ENCODE measurements at regions not wholly inside any gene's neighbourhood (a gene's known extent, or its start where the extent isn't known, plus 50 kb on each side); places are given as distances from the start of the nearest gene placed in this dataset.

DNA sequence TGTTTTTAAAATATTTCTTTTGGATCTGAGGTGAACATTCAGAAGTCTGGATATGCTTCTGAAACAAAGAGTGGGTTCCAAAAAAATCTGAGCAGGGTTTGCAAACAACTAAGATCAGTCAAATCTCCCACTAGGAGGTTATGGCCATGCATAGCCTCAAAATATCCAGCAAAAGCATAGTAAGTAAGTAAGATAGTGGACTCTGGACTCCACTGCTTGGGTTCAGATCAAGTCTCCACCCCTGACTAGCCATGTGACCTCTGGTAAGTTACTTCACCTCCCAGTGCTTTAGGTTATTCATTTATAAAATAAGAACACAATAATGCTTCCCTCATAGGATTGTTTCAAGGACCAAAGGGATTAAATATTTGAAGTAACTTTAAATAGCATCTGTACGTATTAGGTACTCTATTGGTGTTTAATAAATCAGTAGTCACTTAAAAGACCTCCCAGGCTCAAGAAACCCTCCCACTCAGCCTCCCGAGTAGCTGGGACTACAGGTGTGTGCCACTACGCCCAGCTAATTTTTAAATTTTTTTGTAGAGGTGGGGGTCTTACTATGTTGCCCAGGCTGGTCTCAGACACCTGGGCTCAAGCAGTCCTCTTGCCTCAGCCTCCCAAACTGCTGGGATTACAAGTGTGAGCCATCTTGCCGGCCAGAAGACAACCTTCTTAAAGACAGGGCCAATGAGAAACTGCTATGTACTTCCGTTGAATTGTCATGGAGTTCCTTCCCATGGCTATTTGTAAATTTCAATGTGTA is 95.7 kb upstream of the SOX5 start:
- TF ChIP-seq, protein P1, sequence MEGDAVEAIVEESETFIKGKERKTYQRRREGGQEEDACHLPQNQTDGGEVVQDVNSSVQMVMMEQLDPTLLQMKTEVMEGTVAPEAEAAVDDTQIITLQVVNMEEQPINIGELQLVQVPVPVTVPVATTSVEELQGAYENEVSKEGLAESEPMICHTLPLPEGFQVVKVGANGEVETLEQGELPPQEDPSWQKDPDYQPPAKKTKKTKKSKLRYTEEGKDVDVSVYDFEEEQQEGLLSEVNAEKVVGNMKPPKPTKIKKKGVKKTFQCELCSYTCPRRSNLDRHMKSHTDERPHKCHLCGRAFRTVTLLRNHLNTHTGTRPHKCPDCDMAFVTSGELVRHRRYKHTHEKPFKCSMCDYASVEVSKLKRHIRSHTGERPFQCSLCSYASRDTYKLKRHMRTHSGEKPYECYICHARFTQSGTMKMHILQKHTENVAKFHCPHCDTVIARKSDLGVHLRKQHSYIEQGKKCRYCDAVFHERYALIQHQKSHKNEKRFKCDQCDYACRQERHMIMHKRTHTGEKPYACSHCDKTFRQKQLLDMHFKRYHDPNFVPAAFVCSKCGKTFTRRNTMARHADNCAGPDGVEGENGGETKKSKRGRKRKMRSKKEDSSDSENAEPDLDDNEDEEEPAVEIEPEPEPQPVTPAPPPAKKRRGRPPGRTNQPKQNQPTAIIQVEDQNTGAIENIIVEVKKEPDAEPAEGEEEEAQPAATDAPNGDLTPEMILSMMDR (IDR thresholded peaks at IDR 0.05): no peak
- peaks cover 8% of the 10 kb centered on the region for H3K27me3 ChIP-seq
- H3K4me3 ChIP-seq (ENCODE audit: low read depth in 1 of 2, low read length in 1 of 2): no peak overlapping the region
- no peak overlapping the region for H3K27ac ChIP-seq
- no peaks in the 10 kb centered on the region for H3K36me3 ChIP-seq
- H3K4me1 ChIP-seq (ENCODE audit: control insufficient read depth in 1 of 2, insufficient read depth in 1 of 2, low read depth in 1 of 2, low read length in 1 of 2): no peaks in the 10 kb centered on the region
- H3K9me3 ChIP-seq: no peaks in the 10 kb centered on the region

DNA sequence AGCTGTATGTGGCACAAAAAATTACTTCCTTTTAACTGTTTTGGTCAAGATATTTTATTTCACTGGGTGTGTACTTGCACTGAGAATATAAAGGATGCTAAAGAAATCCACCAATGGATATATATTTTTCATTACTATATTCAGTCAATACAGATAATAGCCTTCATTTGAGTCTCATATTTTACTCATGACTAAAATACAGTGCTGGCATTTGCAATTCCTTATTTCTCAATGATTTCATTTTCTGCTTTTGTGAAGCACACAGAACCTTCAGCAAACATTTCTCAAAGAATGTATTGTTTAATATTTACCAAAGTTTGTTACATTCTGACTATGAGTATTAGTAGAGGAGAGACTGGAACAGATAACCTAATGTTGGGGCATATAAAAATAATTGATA is 93.2 kb upstream of the SOX5 start:
- TF ChIP-seq, protein P1 (IDR thresholded peaks at IDR 0.05): no peak
- H3K36me3 ChIP-seq: no peaks in the 10 kb centered on the region
- H3K4me3 ChIP-seq (ENCODE audit: low read depth in 1 of 2, low read length in 1 of 2): no peak overlapping the region
- H3K27ac ChIP-seq: no peak overlapping the region
- no peaks in the 10 kb centered on the region for H3K9me3 ChIP-seq
- peaks cover 8% of the 10 kb centered on the region for H3K27me3 ChIP-seq
- H3K4me1 ChIP-seq (ENCODE audit: control insufficient read depth in 1 of 2, insufficient read depth in 1 of 2, low read depth in 1 of 2, low read length in 1 of 2): no peaks in the 10 kb centered on the region

DNA sequence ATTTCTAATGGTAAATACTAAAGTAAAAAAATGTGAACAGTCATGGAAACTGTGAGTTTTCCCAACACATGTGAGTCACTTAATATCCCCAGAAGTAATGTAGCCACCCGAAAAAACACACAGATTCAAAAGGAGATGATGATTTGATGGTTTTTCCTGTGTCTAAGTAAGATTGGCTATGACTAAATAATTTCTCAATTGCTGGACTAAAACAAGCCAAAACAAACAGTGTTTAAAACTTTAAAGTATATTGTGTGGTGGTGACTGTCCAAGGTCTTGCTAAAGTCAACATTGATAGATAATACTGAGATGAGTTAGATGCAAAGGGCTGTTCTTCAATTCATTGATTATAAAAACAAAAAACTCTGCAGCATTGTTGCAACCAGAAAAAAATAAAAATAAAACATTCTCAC is 89.6 kb upstream of the SOX5 start:
- no peak overlapping the region for H3K4me3 ChIP-seq (ENCODE audit: low read depth in 1 of 2, low read length in 1 of 2)
- H3K27ac ChIP-seq: no peak overlapping the region
- H3K4me1 ChIP-seq (ENCODE audit: control insufficient read depth in 1 of 2, insufficient read depth in 1 of 2, low read depth in 1 of 2, low read length in 1 of 2): no peaks in the 10 kb centered on the region
- no peaks in the 10 kb centered on the region for H3K9me3 ChIP-seq
- H3K27me3 ChIP-seq: no peaks in the 10 kb centered on the region
- TF ChIP-seq, protein P1 (IDR thresholded peaks at IDR 0.05): no peak
- H3K36me3 ChIP-seq: no peaks in the 10 kb centered on the region

DNA sequence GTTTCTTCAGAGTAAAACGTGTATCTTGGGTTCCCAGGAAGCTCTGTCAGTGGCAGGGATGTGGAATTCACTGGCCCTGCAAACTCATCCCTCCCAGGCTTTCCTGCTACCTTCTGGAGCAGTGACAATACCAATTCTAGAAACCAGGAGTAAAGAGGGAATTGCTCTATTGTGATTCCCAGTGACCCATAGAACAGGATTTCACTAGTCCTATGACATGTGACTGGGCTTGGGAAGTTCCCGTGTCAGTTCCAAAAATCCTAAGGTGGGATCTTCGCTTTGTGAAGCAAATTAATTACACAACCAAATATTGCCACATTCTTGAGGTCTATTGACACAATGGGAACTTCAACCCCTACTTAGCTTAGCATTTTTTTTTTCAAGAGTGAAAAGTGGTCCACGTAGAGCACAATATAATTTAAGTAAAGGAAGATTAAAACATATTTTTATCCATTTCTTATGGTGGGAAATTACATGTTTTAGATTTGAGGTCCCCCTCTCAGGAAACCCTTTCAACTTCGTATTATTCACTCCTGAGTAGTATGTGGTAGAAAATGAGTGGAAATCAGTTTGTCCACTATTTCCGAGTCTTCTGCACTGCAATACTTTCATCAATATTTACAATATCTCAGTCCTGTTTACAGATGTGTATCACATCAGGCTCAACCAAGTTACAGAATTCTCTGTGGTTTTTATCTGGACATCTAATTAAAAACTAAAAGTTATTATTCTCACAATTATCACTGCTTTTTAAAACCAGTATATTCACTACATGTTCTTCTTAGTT is 88.9 kb upstream of the SOX5 start:
- no peaks in the 10 kb centered on the region for H3K4me1 ChIP-seq (ENCODE audit: control insufficient read depth in 1 of 2, insufficient read depth in 1 of 2, low read depth in 1 of 2, low read length in 1 of 2)
- TF ChIP-seq, protein P1 (IDR thresholded peaks at IDR 0.05): no peak
- no peaks in the 10 kb centered on the region for H3K27me3 ChIP-seq
- no peak overlapping the region for H3K27ac ChIP-seq
- H3K9me3 ChIP-seq: no peaks in the 10 kb centered on the region
- H3K4me3 ChIP-seq (ENCODE audit: low read depth in 1 of 2, low read length in 1 of 2): no peak overlapping the region
- no peaks in the 10 kb centered on the region for H3K36me3 ChIP-seq

DNA sequence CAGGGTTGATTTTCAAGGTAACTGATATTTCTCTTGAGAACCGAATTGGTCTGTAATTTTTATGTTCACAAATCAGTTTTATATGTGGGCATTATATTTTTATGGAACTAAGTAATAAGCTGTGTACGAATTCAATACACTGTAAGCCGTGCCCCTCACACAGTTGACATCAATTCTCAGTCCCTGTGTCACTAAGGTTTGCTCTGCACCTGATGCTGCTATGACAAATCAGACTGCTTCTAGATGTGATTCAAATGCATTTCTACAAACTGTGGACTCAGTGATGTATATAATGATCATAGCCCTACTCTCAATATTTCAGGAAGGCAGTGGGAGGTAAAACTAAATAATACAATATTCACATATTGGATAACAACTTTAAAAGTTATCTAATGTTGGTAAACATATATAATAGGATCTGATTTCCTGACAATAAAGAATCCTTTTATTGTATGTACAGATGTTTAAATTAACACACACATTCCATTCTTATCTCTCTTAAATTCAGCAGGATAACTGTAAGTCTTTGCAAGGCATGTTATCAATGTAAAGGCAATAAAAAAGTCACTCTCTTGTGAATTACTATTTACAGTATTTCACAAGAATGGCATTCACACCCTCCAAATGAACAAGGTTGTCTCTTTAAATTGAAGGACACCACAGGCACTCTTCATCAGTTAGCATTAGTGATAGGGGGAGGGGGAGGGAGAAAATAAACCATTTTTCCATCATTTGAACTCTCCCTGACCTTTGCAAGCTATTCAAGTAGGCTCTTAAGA is 87.2 kb upstream of the SOX5 start:
- no peaks in the 10 kb centered on the region for H3K4me1 ChIP-seq (ENCODE audit: control insufficient read depth in 1 of 2, insufficient read depth in 1 of 2, low read depth in 1 of 2, low read length in 1 of 2)
- H3K4me3 ChIP-seq (ENCODE audit: low read depth in 1 of 2, low read length in 1 of 2): no peak overlapping the region
- no peak overlapping the region for H3K27ac ChIP-seq
- no peaks in the 10 kb centered on the region for H3K27me3 ChIP-seq
- TF ChIP-seq, protein P1 (IDR thresholded peaks at IDR 0.05): no peak
- no peaks in the 10 kb centered on the region for H3K36me3 ChIP-seq
- no peaks in the 10 kb centered on the region for H3K9me3 ChIP-seq
